ENCODE measurements at regions not wholly inside any gene's neighbourhood (a gene's known extent, or its start where the extent isn't known, plus 50 kb on each side); places are given as distances from the start of the nearest gene placed in this dataset.

DNA sequence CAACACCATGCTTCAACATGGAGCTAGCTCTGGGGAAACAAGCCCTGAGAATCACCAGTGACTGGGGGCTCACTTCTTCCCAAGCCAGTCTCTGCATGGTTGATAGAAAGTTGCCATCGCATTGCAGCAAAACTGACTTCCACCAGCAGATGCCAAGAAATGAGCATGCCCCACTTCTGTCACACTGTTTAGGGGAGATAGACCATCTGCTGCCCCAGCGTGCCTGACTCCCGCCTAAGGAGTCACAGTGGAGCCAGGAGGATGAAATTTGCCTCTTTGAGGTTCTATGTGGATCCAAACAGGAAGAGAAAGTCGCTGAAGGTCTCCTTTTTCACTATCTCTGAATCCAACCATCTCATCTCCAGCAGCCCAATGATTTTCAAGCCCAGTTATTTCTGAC lies 116.7 kb upstream of the SLIT3 start:
- 90 to 97% methylated on average over 4 of the region's 4 CpGs for WGBS, 2 donors
- H3K4me3 ChIP-seq (replicated peaks in 1 of 3) = no peak overlapping the region
- intact Hi-C loops (cut with DNase I) = no loop called here
- H3K36me3 ChIP-seq = no peaks in the 10 kb centered on the region
- H3K4me1 ChIP-seq = peaks cover 0 to 2% of the 10 kb centered on the region in 2 donors
- no peaks in the 10 kb centered on the region for H3K9me3 ChIP-seq
- H3K27ac ChIP-seq = no peak overlapping the region
- no peak for DNase-seq
- no peak for TF ChIP-seq POLR2A (IDR thresholded peaks at IDR 0.05)
- TF ChIP-seq, protein P1, sequence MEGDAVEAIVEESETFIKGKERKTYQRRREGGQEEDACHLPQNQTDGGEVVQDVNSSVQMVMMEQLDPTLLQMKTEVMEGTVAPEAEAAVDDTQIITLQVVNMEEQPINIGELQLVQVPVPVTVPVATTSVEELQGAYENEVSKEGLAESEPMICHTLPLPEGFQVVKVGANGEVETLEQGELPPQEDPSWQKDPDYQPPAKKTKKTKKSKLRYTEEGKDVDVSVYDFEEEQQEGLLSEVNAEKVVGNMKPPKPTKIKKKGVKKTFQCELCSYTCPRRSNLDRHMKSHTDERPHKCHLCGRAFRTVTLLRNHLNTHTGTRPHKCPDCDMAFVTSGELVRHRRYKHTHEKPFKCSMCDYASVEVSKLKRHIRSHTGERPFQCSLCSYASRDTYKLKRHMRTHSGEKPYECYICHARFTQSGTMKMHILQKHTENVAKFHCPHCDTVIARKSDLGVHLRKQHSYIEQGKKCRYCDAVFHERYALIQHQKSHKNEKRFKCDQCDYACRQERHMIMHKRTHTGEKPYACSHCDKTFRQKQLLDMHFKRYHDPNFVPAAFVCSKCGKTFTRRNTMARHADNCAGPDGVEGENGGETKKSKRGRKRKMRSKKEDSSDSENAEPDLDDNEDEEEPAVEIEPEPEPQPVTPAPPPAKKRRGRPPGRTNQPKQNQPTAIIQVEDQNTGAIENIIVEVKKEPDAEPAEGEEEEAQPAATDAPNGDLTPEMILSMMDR (IDR thresholded peaks at IDR 0.05) = no peak
- H3K27me3 ChIP-seq = no peaks in the 10 kb centered on the region

DNA sequence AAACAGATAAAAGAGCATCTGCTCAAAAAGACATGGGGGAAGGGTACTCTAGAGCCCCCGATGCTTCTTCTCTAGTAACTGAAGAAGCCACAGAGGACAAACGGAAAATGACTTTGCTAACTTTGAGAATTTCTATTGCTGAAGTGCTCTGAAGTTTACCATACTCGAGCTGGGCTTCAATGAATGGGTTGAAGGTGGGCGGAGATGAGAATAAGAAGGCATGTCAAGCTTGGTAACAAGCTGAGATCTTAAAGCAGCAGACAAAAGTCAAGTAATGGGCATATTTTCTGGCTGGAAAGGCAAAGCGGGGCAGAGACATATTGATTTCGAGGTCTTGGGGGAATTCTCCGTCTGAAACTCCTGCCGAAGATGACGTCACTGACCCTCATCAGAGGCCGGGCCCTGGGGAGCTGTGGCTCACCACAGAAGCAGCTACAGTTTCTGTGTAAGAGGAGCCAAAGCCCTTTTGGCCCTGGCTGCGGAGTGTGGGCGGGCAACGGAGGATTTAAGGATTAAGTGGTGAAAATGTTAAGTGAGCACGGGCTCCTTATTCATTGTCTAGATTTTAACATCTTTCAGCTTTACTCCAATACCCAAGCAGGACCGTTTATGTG lies 115.8 kb upstream of the SLIT3 start:
- Histone ChIP-seq H3K27ac (no peak overlapping the region), H3K4me1 (peaks cover 0 to 2% of the 10 kb centered on the region in 2 donors), H3K27me3 (no peaks in the 10 kb centered on the region), H3K4me3 (replicated peaks in 1 of 3) (no peak overlapping the region), H3K36me3 (no peaks in the 10 kb centered on the region), H3K9me3 (no peaks in the 10 kb centered on the region)
- DNase-seq = peak; percentile 6 to 25
- whole genome bisulfite sequencing, 2 donors = 58 to 69% methylated on average over 15 of the region's 15 CpGs
- no peak for TF ChIP-seq POLR2A (IDR thresholded peaks at IDR 0.05)
- TF ChIP-seq, protein P1 (IDR thresholded peaks at IDR 0.05) = no peak
- intact Hi-C loops (cut with DNase I) = no loop called here

DNA sequence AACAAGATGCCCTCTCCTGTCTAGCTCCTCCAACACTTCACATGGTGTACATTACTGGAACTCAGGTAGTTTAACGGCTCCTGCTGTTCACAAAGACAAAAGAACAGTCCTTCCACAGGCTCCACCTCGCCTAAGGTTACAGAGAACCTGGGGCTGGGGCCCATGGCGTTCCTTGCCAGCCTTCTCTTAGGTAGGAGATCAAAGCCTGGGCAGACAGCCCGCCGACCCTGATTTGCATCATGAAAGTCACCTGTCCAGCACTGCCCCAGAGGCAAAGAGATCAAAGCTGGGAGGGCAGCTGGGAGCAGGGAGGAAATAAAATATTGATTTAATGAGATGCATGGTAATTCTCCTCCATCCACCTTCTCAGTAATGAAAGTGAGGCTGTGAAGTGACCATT lies 115.0 kb upstream of the SLIT3 start:
- DNase-seq = no peak
- Histone ChIP-seq H3K4me1 (peaks cover 0 to 2% of the 10 kb centered on the region in 2 donors), H3K9me3 (no peaks in the 10 kb centered on the region), H3K27ac (no peak overlapping the region), H3K36me3 (no peaks in the 10 kb centered on the region), H3K27me3 (no peaks in the 10 kb centered on the region), H3K4me3 (replicated peaks in 1 of 3) (no peak overlapping the region)
- WGBS, 2 donors = 71 to 78% methylated on average over 5 of the region's 5 CpGs
- intact Hi-C loops (cut with DNase I) = no loop called here
- no peak for TF ChIP-seq POLR2A (IDR thresholded peaks at IDR 0.05)
- TF ChIP-seq, protein P1 (IDR thresholded peaks at IDR 0.05) = no peak

- no peak for DNase-seq
- no peaks in the 10 kb centered on the region for H3K9me3 ChIP-seq
- 79 to 84% methylated on average over 4 of the region's 4 CpGs for WGBS, 2 donors
- intact Hi-C loops (cut with DNase I) = no loop called here
- H3K27me3 ChIP-seq = no peaks in the 10 kb centered on the region
- no peaks in the 10 kb centered on the region for H3K36me3 ChIP-seq
- H3K4me3 ChIP-seq (replicated peaks in 1 of 3) = no peak overlapping the region
- peaks cover 0 to 2% of the 10 kb centered on the region in 2 donors for H3K4me1 ChIP-seq
- no peak overlapping the region for H3K27ac ChIP-seq
- TF ChIP-seq, protein P1 (IDR thresholded peaks at IDR 0.05) = no peak
- no peak for TF ChIP-seq POLR2A (IDR thresholded peaks at IDR 0.05)
Measured at GRCh38 chr5:169415371-169415770, 114.4 kb upstream of the SLIT3 start.

GRCh38 chr5:169413416-169413815 lies 112.5 kb upstream of the SLIT3 start:
- no peak overlapping the region for H3K27ac ChIP-seq

More at GRCh38 chr5:169413416-169413815, 112.5 kb upstream of the SLIT3 start:
- H3K4me3 ChIP-seq (replicated peaks in 1 of 3) = no peak overlapping the region
- H3K27me3 ChIP-seq = no peaks in the 10 kb centered on the region
- no peak for DNase-seq
- 79 to 84% methylated on average over 2 of the region's 2 CpGs for WGBS, 2 donors
- TF ChIP-seq, protein P1 (IDR thresholded peaks at IDR 0.05) = no peak
- TF ChIP-seq POLR2A (IDR thresholded peaks at IDR 0.05) = no peak
- intact Hi-C loops (cut with DNase I) = no loop called here
- H3K36me3 ChIP-seq = no peaks in the 10 kb centered on the region
- peaks cover 0 to 2% of the 10 kb centered on the region in 2 donors for H3K4me1 ChIP-seq
- H3K9me3 ChIP-seq = no peaks in the 10 kb centered on the region

Data from thyroid gland (tissue), 4 donors.